Astrocyte of the cerebellum (primary cell): ENCODE measurements at regions not wholly inside any gene's neighbourhood (a gene's known extent, or its start where the extent isn't known, plus 50 kb on each side); places are given as distances from the start of the nearest gene placed in this dataset.
A peak's percentile ranks its signal among the peaks of the same experiment; 100 is the strongest.

Experiments used
- DNase-seq: peaks from one replicate; pipeline ENCODE4 v3.0.0-alpha.2; 2011; ENCODE audit warnings: low read depth
- H3K4me3 ChIP-seq: 2 replicates; pipeline ENCODE4 v1.5.1; 2011; ENCODE audit warnings: mild to moderate bottlenecking, low read depth, low read length, moderate library complexity
- in situ Hi-C: cut with HindIII; loops from 2 replicates; pipeline ENCODE4 v1.10.0; 2017; ENCODE audit warnings: low sequenced_read_pairs
- TF ChIP-seq, protein P1 (sequence below): IDR thresholded peaks from 2 replicates; pipeline ENCODE4 v1.5.1; 2012; ENCODE audit warnings: low read length, low read depth, moderate library complexity, mild to moderate bottlenecking; ENCODE audit errors: missing control alignments

- in situ Hi-C loops: no loop called here
- TF ChIP-seq, protein P1, sequence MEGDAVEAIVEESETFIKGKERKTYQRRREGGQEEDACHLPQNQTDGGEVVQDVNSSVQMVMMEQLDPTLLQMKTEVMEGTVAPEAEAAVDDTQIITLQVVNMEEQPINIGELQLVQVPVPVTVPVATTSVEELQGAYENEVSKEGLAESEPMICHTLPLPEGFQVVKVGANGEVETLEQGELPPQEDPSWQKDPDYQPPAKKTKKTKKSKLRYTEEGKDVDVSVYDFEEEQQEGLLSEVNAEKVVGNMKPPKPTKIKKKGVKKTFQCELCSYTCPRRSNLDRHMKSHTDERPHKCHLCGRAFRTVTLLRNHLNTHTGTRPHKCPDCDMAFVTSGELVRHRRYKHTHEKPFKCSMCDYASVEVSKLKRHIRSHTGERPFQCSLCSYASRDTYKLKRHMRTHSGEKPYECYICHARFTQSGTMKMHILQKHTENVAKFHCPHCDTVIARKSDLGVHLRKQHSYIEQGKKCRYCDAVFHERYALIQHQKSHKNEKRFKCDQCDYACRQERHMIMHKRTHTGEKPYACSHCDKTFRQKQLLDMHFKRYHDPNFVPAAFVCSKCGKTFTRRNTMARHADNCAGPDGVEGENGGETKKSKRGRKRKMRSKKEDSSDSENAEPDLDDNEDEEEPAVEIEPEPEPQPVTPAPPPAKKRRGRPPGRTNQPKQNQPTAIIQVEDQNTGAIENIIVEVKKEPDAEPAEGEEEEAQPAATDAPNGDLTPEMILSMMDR: no peak
- no peak overlapping the region for H3K4me3 ChIP-seq
- no peak for DNase-seq
Observed at GRCh38 chr13:23947893-23948292, 50.6 kb upstream of the C1QTNF9B start.

DNA sequence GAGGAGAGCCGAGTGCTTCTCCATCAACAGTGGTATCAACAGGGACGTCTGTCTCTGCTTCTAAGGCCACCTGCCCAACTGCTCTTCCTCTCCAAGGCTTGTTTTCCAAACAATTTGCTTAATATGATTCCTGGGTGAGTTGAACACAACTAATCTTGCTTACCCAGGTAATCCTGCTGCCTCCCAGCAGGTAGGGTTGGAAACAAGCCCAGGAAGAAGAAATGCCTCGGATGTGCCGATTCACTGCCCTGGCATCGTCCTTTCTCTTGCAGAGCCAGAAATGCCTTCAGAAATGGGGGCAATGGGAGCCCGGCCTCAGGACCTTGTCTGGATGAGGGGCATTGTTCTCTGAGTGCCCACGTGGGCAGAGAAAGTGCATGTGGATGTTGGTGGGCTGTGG lies 51.9 kb upstream of the C1QTNF9B start:
- no peak for DNase-seq
- no peak overlapping the region for H3K4me3 ChIP-seq
- TF ChIP-seq, protein P1: no peak
- in situ Hi-C loops: no loop called here

DNA sequence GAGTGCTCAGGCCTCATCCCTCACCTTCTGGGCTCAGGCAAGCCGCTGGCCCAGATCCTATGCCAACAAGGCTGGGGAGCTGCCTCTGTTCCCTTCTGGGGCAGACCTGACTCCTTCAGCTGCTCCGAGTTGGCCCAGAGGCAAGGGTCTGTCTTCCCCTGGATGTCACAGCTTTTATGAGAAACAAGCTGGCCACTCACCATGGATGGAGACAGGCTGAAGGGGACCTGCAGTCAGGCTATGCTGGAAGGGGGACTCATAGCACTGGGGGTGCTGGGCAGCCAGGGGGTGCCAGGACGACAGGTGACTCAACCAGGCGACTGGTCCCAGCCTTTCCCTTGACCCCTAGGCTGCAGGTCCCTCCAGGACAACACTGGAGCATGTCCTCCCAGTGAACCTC lies 52.4 kb upstream of the C1QTNF9B start:
- DNase-seq: no peak
- H3K4me3 ChIP-seq: no peak overlapping the region
- in situ Hi-C loops: no loop called here
- TF ChIP-seq, protein P1: no peak

- in situ Hi-C loops: no loop called here
- TF ChIP-seq, protein P1: peak; percentile 12
- DNase-seq: no peak
- no peak overlapping the region for H3K4me3 ChIP-seq
Observed at GRCh38 chr13:23950736-23951510, 53.6 kb upstream of the C1QTNF9B start.

GRCh38 chr13:23952796-23953195 lies 55.5 kb upstream of the C1QTNF9B start:
- H3K4me3 ChIP-seq: no peak overlapping the region
- in situ Hi-C loops: no loop called here
- TF ChIP-seq, protein P1: no peak
- no peak for DNase-seq

DNA sequence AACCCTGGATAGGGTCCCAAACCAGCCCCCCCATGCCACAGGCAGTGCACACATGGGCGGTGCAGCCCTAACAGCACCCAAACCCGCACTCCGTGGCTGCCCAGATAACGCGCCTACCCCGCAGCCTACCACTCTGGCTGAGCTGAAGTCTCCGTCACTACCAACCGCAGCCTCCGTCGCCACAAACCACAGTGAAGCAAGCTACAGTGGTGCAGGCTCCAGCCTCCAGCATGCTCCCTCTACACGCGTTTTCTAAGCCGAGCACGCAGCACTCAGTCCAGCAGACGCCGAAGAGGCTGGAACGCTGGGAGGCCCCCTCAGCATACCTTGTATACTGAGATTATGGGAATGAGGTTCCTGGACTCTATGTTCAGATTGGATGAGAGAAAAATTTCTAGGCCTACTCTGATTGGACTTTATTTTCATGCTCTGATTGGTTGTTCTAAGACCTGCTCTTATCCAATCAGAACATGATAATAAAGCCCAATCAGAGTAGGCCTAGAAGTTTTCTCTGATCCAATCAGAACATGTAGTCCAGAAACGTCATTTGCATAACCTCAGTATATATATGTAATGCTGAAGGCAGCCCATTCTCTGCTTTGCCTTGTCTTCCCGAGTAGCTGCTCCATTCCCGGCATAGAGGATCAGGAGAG lies 56.7 kb upstream of the C1QTNF9B start:
- no peak overlapping the region for H3K4me3 ChIP-seq
- TF ChIP-seq, protein P1: no peak
- in situ Hi-C loops: no loop called here
- no peak for DNase-seq
